ENCODE measurements at regions not wholly inside any gene's neighbourhood (a gene's known extent, or its start where the extent isn't known, plus 50 kb on each side); places are given as distances from the start of the nearest gene placed in this dataset.

GRCh38 chr3:30331519-30331918, 274.9 kb upstream of the TGFBR2 start (continued):
- TF ChIP-seq CHD1 (IDR thresholded peaks at IDR 0.05; ENCODE audit: low read depth, low read length) (no peak), TAF7 (optimal IDR thresholded peaks at IDR 0.05; ENCODE audit: borderline replicate concordance, low read depth, low read length) (no peak), FOSL1 (IDR thresholded peaks at IDR 0.05; ENCODE audit: insufficient read depth, low read depth, low read length) (no peak), JUND (IDR thresholded peaks at IDR 0.05; ENCODE audit: low read length) (no peak), CBX8 (IDR thresholded peaks at IDR 0.05; ENCODE audit: borderline replicate concordance, low read depth, low read length) (no peak), RBBP5 (IDR thresholded peaks at IDR 0.05; ENCODE audit: borderline replicate concordance, low read depth, low read length) (no peak), GABPA (IDR thresholded peaks at IDR 0.05; ENCODE audit: borderline replicate concordance, insufficient read depth, low read length) (no peak), GTF2F1 (IDR thresholded peaks at IDR 0.05; ENCODE audit: borderline replicate concordance, low read depth, low read length) (no peak), HDAC2 (IDR thresholded peaks at IDR 0.05; ENCODE audit: borderline replicate concordance in 1 of 2, low read depth in 2 of 2, low read length in 2 of 2) (no peak)
